ENCODE measurements at regions not wholly inside any gene's neighbourhood (a gene's known extent, or its start where the extent isn't known, plus 50 kb on each side); places are given as distances from the start of the nearest gene placed in this dataset.
"Not testable (repeated sequence)": the region's sequence is repeated elsewhere in the genome, so short reads cannot be mapped to it uniquely, and the experiment has no call there.

DNA sequence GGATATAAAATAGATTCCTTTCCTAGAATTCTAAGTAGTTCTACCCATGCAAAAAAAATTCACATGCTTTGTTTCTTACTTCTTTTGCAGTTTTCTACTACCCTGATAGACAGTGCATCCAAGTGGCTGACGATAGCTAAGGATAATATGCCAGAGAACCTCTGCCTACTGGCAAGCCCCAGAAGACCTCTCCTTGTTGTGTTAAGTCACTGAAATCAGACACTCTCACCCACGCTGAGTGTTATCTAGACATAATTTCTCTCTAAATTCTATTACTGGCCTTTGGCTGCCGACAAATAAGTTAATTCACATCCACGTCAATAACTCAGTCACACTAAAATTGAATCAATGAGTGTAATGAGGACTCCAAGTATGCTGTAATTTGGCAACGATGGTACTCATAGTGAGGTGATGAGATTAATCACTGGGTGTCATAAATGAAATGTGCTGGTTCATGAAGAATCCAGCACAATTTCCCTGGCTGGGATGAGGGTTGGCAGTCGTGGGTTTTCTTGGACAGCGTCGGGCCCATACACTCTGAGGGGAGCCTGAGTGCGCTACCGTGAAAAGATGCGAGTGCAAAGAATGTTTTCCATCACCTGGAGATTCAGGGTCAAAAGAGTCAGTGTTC is 354.8 kb upstream of the TMEM132C start:
- no peak for DNase-seq

DNA sequence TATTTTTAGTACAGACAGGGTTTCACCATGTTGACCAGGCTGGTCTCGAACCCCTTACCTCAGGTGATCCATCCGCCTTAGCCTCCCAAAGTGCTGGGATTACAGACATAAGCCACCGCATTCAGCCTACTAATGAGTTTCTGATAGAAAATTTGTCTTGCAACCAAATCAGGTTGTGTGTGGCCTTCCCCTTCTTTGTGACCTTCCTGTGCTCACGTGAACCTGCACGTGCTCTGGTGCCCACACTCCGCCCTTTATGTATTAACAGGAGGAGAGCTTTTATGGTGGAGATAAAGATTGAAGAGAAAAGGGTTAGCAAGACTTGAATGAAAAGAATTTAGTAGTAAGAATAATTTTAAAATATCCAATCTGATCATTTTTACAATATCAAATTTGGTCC is 343.5 kb upstream of the TMEM132C start:
- DNase-seq: no peak

DNA sequence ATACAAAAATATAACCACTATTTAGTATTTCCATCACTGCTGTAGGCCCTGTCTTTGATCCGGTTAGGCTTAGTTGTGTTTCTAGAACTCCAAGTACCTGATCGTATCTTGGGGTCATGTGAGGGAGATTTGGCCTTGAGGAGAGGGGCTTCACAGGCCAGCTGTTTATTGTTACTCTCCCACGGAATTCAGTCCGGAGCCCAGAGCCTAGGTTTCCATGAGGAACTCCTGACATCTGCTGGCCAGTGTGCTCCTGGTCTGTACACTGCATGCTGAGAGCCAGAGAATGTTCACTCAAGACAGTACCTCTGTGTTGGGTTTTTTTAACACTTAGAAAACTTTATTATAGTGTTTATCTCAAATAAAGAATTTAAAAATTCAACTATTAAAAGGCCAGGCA is 341.0 kb upstream of the TMEM132C start:
- no peak for DNase-seq

- DNase-seq: no peak
These were observed 338.8 kb upstream of the TMEM132C start for GRCh38 chr12:127928178-127928577.

GRCh38 chr12:127928615-127929571 is 338.1 kb upstream of the TMEM132C start:
- no peak for DNase-seq

DNA sequence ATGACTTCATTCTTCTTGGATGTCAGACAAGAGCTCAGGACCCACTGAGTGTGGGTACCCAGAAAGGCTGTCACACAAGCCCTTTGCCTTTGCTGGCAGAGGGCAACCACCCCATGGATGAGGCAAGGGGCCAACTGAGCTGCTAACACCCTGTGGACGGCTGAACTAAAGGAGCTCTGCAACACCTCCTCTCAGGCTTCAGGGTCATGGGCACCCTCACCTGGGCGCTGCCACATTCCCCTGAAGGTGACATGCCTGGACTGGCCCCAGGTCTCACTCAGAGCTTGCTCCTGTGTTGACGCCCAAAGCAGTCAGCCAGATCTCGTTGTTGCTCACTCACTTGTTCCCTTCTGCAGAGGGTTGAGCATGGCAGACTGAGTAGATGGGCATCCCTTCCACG is 336.8 kb upstream of the TMEM132C start:
- DNase-seq: no peak

DNA sequence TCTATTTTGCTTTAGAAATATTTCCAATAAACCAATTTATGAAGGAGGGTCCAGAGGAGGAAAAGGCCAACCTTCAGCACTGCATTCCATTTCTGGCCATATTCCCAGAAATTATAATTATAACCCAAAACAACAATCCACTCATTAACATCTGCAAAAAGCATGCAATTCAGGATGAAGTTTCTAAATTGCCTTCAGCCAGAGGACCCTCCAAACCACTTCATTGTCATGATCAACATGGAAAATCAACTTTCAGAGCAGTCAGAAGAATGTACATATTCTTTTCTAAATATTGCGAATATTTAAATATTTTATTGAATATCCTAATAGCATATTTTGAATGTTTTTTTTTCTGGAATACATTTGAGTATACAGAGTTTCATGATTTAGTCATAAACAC is 332.6 kb upstream of the TMEM132C start:
- no peak for DNase-seq

DNA sequence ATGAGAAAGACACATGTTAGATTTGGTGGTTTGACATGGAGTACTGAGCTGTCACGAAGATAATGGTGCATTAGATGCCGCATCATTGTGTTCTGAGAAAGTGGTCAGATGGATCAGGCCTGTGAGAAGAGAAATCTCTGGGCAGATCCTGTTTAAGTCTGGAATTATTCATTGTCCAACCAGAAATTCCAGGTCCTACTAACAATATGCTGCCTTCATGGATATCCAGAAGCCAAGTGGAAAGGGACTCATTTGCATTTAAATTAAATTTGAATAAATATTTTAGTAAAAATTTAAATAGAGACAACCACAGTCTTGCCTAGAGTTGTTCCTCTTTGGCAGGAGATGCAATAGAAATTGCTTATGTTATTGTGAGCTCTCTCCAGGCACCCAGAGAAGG is 330.5 kb upstream of the TMEM132C start:
- DNase-seq: no peak

GRCh38 chr12:127941332-127941731 is 325.6 kb upstream of the TMEM132C start:
- no peak for DNase-seq

GRCh38 chr12:127942981-127943380 is 324.0 kb upstream of the TMEM132C start:
- DNase-seq: no peak

DNA sequence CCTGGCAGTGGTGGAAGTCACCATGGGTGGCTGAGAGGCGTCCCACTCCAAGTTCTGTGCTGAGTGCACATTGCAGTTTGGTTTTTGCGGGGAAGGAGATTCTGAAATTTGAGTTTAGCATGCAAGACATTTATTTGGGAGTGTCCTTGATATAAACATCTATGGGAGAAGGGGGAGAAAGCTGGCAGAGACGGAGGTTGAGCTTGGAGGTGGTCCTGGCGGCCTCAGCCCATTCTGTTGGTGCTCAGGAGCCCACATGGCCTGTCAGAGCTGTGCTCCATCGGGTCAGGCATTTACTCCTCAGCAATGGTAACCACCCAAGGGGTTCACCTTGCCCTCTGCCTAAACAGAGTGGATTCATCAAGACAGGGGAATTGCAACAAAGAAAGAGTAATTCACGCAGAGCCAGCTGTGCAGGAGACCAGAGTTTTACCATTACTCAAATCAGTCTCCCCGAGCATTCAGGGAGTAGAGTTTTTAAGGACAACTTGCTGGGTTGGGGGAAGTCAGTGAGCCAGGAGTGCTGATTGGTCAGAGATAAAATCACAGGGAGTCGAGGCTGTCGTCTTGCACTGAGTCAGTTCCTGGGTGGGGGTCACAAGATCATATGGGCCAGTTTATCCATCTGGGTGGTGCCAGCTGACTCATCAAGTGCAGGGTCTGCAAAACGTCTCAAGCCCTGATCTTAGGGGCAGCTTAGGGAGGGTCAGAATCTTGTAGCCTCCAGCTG is 323.3 kb upstream of the TMEM132C start:
- DNase-seq: no peak

DNA sequence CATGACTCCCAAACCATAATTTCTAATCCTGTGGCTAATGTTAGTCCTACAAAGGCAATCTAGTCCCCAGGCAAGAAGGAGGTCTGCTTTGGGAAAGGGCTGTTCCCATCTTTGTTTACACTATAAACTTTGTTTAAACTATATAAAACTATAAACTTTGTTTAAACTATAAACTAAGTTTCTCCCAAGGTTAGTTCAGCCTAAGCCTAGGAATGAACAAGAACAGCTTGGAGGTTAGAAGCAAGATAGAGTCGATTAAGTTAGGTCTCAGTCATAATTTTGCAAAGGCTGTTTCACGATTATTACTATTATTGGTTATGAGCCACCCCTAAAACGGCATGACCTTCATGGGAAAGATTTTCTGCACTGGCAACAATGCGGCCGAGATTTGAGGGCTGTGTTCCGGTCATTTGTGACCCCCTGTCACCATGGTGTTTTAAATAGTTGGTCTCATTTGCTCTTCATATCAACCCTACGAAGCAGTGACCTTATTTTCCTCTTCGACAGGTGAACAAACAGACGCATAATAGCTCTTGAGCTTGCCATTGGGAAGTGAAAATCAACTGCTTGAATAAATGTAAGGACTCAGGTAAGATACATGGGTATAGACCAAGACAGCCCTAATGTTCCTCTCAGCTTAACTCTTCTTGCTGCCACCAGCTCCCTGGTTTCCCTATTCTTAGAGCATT is 322.6 kb upstream of the TMEM132C start:
- DNase-seq: no peak

DNA sequence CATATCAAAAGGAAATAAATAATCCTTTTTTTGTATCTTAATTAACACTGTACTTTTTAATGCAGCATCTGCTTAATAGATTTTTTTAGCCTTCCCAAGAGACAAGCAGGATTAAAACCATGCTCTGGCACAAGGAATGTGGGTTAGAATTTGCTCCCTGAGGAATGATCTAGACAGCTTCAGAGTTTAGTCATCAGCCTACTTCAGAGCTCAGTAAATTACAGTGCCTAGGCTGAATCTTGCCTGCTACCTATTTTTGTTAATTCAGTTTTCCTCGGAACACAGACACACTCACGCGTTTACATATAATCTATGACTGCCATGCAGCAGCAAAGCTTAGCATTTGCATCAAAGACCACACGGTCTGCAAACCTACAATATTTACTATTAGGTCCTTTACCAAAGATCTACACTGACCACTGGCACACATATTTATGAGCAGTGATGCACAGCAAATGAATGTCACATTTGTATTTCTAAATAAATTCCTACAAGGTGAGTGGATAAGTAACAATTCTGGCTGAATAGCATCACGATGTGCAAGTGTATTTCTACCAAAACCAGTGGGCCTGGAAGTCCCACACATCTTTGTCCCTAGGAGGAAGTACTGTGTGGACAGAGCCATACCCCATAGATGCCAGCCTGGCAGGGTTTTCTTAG is 309.8 kb upstream of the TMEM132C start:
- no peak for DNase-seq

DNA sequence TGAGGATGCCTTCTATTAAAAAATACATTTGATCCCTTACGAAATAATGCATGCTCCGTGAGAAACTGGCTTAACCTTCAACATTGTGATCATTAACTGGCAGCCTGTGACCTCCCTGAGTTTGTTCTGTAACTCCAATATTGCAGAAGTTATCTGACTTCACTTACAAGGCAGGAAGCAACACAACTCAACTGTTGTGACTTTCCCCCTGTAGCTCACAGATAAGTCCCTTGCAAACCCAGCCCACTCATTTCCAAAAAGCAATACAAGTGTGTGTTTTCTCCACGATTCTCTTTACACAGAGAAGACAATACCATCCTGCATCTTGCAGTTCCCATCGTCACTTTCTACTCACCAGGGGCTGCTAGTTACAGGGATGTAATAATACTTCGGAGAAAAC is 304.7 kb upstream of the TMEM132C start:
- DNase-seq: no peak

DNA sequence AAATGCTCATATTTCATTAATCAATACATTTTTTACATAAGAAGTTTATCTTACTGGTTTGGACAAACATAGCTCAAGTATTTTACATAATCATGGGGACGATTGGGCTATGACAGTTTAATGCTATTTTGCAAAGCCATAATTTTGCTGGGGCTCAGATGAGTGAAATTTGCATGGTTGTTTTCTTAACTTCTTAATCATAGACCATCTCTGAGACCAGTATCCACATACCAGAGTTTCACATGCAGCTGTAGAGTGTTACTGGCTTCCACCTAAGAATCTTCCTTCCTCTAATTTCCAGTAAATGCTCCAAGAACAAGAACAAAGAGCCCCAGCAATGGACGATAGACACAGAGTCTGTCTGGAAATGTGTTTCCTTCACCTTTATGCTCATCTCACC is 303.0 kb upstream of the TMEM132C start:
- DNase-seq: no peak

DNA sequence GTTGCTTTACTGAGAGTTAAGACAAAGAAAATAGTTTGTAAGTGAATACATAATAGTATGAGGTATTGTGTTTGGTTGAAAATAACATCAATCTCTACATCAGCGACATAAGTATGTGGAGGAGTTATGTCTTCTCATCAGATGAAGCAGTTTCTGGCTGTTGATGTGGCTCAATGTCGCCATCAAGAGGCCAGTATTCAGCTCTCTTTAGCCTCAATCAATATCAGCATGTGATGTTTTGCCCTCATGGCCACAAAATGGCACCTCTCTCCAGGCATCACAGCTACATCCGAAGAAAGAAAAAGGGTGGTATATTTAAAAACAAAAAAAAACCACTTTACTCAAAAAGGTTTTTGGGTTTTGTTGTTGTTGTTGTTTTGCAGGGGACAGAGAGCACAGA is 302.3 kb upstream of the TMEM132C start:
- no peak for DNase-seq

DNA sequence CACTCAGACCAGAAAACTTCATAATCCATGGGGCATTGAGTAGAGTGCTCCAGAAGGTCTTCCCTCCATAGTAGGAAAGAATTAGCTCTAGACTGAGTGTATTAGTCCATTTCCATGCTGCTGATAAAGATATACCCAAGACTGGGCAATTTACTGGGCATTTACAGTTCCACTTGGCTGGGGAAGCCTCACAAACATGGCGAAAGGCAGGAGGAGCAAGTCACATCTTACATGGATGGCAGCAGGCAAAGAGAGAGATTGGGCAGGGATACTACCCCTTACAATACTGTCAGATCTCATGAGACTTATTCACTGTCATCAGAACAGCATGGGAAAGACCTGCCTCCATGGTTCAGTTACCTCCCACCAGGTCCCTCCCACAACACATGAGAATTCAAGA is 300.6 kb upstream of the TMEM132C start:
- no peak for DNase-seq

- no peak for DNase-seq
These were observed 296.5 kb upstream of the TMEM132C start for GRCh38 chr12:127970491-127970890.

- DNase-seq: no peak
These were observed 286.4 kb upstream of the TMEM132C start for GRCh38 chr12:127980585-127980984.

DNA sequence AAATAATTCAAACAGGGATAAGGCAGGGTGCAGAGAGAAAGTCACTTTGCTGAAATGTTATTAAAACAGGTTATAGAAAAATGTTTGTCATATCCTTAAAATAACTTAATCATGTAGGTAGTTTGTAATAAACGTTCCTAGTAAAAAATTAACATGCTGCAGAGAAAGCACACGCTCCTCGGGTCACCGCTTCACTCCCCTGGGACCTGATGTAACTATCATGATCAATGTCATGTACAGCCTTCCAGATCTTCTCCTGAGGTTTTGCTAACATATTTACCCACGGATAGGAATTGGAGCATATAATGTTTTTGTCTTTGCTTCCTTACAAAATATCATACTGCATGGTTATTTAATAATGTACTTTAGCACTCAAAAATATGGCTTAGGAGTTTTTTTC is 285.1 kb upstream of the TMEM132C start:
- DNase-seq: no peak

DNA sequence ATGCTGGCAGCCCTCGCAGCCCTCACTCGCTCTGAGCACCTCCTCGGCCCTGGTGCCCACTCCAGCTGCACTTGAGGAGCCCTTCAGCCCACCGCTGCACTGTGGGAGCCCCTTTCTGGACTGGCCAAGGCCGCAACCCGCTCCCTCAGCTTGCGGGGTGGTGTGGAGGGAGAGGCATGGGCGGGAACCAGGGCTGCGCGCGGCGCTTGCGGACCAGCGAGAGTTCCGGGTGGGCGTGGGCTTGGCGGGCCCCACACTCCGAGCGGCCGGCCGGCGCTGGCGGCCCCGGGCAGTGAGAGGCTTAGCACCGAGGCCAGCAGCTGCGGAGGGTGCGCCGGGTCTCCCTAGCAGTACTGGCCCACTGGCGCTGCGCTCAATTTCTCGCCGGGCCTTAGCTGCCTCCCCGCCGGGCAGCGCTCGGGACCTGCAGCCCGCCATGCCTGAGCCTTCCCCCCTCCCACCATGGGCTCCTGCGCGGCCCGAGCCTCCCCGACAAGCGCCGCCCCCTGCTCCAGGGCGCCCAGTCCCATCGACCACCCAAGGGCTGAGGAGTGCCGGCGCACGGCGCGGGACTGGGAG is 283.7 kb upstream of the TMEM132C start:
- not testable (repeated sequence) for DNase-seq

GRCh38 chr12:127984386-127985055 is 282.4 kb upstream of the TMEM132C start:
- DNase-seq: no peak

All from NCI-H1105 (cell line).